ENCODE measurements at regions not wholly inside any gene's neighbourhood (a gene's known extent, or its start where the extent isn't known, plus 50 kb on each side); places are given as distances from the start of the nearest gene placed in this dataset.

DNA sequence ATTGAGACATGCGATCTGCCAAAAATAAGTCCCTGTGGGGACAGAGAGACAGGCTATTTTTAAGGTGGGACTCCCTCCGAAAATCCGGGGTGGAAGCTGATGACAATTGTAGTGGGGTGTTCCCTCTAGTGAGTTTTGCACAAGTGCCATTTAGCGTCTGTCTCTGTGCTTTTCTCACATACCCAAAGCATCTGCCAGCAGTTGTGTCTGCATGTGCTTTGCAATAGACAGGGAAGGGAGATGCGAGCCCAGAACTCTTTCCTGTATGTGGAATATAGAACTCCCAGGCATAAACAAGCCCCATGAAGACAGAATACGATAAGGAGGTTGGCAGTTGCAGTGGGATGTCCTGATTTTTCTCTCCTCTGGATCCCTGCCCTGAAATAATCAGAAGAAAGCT is 282.7 kb upstream of the XYLT1 start:
- H3K27ac ChIP-seq, result no peak overlapping the region
- ChIA-PET CTCF (no interaction called here), POLR2A (ENCODE audit: low non-redundant PET) (no interaction called here)
- TF ChIP-seq, protein P1, sequence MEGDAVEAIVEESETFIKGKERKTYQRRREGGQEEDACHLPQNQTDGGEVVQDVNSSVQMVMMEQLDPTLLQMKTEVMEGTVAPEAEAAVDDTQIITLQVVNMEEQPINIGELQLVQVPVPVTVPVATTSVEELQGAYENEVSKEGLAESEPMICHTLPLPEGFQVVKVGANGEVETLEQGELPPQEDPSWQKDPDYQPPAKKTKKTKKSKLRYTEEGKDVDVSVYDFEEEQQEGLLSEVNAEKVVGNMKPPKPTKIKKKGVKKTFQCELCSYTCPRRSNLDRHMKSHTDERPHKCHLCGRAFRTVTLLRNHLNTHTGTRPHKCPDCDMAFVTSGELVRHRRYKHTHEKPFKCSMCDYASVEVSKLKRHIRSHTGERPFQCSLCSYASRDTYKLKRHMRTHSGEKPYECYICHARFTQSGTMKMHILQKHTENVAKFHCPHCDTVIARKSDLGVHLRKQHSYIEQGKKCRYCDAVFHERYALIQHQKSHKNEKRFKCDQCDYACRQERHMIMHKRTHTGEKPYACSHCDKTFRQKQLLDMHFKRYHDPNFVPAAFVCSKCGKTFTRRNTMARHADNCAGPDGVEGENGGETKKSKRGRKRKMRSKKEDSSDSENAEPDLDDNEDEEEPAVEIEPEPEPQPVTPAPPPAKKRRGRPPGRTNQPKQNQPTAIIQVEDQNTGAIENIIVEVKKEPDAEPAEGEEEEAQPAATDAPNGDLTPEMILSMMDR (conservative IDR thresholded peaks at IDR 0.05; ENCODE audit: low read depth), result no peak
- DNase-seq (ENCODE audit: low spot score), result no peak

DNA sequence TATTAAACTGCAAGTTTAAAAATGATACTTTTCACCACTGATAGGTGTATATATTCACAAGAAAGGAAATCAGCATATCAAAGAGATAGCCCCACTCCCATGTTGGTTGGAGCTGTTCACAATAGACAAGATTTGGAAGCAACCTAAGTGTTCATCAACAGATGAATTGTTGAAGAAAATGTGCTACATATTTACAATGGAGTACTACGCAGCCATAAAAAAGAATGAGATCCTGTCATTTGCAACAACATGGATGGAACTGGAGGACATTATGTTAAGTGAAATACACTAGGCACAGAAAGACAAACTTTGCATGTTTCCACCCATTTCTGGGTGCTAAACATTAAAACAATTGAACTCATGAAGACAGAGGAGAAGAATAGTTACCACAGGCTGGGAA is 278.9 kb upstream of the XYLT1 start:
- ChIA-PET CTCF (no interaction called here), POLR2A (ENCODE audit: low non-redundant PET) (no interaction called here)
- DNase-seq (ENCODE audit: low spot score), result no peak
- TF ChIP-seq, protein P1 (conservative IDR thresholded peaks at IDR 0.05; ENCODE audit: low read depth), result no peak
- H3K27ac ChIP-seq, result no peak overlapping the region

DNA sequence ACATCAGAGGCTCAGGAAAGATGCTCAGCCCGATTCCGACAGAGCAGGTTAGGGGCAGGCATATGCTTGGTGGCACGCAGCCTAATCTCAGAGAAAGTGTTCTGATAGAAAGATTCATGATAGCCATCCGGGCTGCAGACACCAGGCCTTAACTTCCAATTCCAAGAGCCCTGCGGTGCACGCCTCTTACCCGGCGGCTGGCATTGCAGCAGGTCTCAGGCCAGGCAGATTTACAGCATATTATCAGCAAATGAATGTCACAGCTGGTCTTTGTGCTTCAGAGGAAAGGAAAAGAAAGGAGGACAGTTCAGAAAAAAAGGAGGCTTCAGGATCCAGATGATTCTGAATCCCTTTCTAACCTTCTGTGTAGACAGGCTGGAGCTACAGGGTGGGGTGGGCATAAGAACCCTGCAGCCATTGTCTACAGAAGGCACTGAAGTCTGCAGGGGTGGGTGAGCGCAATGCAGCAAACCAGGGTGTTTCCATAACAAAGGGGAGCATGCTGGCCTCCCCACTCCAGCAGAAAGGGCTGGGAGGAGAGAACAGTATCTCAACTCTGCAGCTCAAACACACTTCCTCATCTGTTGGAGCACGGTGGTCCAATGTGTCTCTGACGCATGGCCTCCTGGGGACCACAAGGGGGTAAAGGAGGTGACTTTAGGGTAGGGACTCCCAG is 277.4 kb upstream of the XYLT1 start:
- DNase-seq (ENCODE audit: low spot score), result no peak
- TF ChIP-seq, protein P1 (conservative IDR thresholded peaks at IDR 0.05; ENCODE audit: low read depth), result no peak
- POLR2A ChIA-PET (ENCODE audit: low non-redundant PET), result no interaction called here
- CTCF ChIA-PET, result no interaction called here
- H3K27ac ChIP-seq, result no peak overlapping the region

DNA sequence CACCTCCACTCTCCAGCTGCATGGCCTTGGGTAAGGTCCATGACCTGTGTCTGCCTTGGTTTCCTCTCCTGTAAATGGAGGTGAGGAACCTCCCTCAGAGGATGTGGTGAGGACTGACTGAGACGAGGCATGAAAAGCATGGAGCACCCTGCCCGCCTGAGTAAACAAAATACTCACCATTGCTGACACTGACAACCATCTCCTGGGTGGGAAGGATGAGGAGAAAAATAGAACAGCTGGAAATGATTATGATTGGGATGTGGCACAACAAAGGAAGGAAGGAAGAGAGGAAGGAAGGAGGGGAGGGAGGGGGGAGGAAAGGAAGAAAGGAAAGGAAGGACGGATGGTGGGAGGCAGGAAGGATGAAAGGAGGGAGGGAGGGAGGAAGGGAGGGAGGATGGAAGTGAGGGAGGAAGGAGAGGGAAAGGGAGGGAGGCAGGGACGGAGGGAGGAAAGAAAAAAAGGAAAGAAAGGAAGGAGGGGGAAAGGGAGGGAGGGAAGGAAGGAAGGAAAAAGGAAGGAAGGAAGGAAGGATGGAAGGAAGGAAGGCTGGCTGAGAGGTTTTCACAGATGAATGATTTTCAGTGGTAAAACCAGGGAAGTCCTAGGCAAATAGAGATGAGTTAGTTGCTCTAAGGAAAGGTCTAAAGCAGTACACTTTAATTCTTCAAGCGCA is 276.5 kb upstream of the XYLT1 start:
- ChIA-PET CTCF (interaction anchor here (0.6 kb wide), 1 partner anchor 618 kb away, joined by 5 read pairs; no protein-coding TSS in a partner anchor), POLR2A (ENCODE audit: low non-redundant PET) (no interaction called here)
- TF ChIP-seq, protein P1 (conservative IDR thresholded peaks at IDR 0.05; ENCODE audit: low read depth), result no peak
- no peak for DNase-seq (ENCODE audit: low spot score)
- no peak overlapping the region for H3K27ac ChIP-seq

DNA sequence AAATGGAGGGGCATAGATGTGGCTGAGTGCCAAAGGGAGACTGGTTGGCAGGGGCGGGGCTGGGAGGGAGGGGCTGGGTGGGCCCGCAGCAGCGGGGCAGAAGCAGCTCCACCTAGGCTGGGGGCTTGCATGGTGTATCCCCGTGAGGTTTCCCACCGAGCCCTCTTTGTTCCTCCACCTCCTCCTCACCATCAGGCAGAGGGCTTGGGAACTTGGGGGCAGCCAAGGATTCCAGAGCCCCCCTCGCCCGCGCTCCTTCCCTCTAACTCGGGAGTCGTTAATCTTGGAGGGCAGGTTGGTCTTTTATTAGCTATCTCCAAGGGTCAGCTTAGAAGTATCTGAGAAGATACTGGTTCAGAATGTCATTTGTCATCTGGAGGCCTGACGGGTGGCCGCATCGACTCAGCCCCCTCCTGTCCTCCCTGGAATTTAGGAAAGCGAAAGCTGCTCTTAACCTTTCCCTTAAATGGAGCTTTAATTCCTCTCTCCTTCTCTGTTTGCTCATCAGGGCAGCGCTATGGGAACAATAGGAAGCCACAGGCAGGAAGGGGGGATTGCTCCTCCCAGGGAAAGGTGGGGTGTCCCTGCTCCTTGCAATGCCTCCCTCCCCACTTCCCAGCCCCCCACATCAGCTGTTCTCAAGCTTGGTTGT is 274.3 kb upstream of the XYLT1 start:
- ChIA-PET POLR2A (ENCODE audit: low non-redundant PET) (no interaction called here), CTCF (interaction anchor here (0.6 kb wide), 1 partner anchor 1977 kb away, joined by 4 read pairs; no protein-coding TSS in a partner anchor)
- TF ChIP-seq, protein P1 (conservative IDR thresholded peaks at IDR 0.05; ENCODE audit: low read depth), result no peak
- no peak overlapping the region for H3K27ac ChIP-seq
- DNase-seq (ENCODE audit: low spot score), result no peak

DNA sequence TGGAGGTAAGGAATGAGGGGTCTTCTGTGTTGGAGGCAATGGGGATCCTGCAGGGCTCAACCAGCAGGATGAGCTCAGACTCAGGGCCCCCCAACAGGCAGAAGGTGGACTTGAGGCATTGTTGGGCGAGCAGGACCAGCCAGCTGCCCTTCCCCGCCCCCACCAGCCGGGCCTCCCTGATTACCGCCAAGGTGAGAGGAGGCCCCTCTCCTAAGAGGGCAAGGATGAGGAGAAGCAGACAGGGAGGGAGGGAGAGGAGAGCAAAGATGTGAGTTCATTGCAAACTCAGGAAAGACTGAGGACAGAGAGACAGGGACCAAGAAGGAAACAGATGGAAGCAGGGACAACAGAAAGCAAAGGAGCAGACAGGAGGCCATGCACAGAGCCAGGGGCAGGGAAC is 272.8 kb upstream of the XYLT1 start:
- TF ChIP-seq, protein P1 (conservative IDR thresholded peaks at IDR 0.05; ENCODE audit: low read depth), result no peak
- no peak for DNase-seq (ENCODE audit: low spot score)
- CTCF ChIA-PET, result no interaction called here
- POLR2A ChIA-PET (ENCODE audit: low non-redundant PET), result no interaction called here
- H3K27ac ChIP-seq, result no peak overlapping the region

Data from RWPE1 (cell line).